Body of pancreas (tissue), 4 donors: ENCODE measurements at regions not wholly inside any gene's neighbourhood (a gene's known extent, or its start where the extent isn't known, plus 50 kb on each side); places are given as distances from the start of the nearest gene placed in this dataset.

Experiments used
- ATAC-seq: fragments of 150-250 bp; one replicate; pipeline ENCODE4 v1.9.1; 2016
- DNase-seq, 4 donors: peaks; one replicate each; pipeline ENCODE4 v3.0.0-alpha.2; 2019
- H3K27ac ChIP-seq, 4 donors: fragments of 200-600 bp; sonication (generic); 1 replicate in 3 of 4; 2 replicates in 1 of 4; pipeline versions ENCODE4 v1.5.1 to v1.6.1; 2016 to 2019; ENCODE audit warnings: mild to moderate bottlenecking in 1 of 4, mixed read lengths in 1 of 4, moderate library complexity in 1 of 4
- H3K27me3 ChIP-seq, 2 donors: fragments of 200-600 bp; sonication (generic); one replicate each; pipeline ENCODE4 v1.6.0; 2016; ENCODE audit warnings: mild to moderate bottlenecking in 1 of 2
- H3K36me3 ChIP-seq, 2 donors: fragments of 200-600 bp; sonication (generic); replicated peaks in 1 of 2; 2 replicates each; pipeline ENCODE4 v1.5.1; 2016; ENCODE audit warnings: low read depth in 2 of 2; ENCODE audit not compliant: insufficient read depth in 1 of 2
- H3K4me1 ChIP-seq: fragments of 200-600 bp; sonication (generic); one replicate; pipeline ENCODE4 v1.6.0; 2016
- H3K4me3 ChIP-seq, 2 donors: fragments of 200-600 bp; sonication (generic); 1 replicate in 1 of 2; 2 replicates in 1 of 2; pipeline ENCODE4 v1.5.1; 2016 to 2019
- H3K9me3 ChIP-seq, 3 donors: fragments of 200-600 bp; sonication (generic); 1 replicate in 2 of 3; 2 replicates in 1 of 3; pipeline ENCODE4 v1.5.1; 2016
- POLR2A ChIP-seq, 3 donors: fragments of 450-650 bp; IDR thresholded peaks; one replicate each; pipeline ENCODE4 v1.6.1; 2016; ENCODE audit warnings: antibody characterized with exemption in 3 of 3, mild to moderate bottlenecking in 2 of 3
- WGBS, 2 donors: methylation state at CpG; one replicate each; pipeline ENCODE4 v1.1.5; 2017; 5-methylcytosine and 5-hydroxymethylcytosine counted together
- intact Hi-C: fragments of 100-400 bp; cut with DNase I; formaldehyde crosslinking; loops from one replicate; pipeline ENCODE4 v1.15.1; 2023
- TF ChIP-seq, protein P1 (sequence below), 7 experiments: fragments of 450-650 bp in 4 of 7; fragments of 200-600 bp in 3 of 7; sonication (generic) in 3 of 7; IDR thresholded peaks; one replicate each; pipeline ENCODE4 v1.5.1; 2016 to 2019; ENCODE audit warnings: antibody characterized with exemption in 7 of 7

DNA sequence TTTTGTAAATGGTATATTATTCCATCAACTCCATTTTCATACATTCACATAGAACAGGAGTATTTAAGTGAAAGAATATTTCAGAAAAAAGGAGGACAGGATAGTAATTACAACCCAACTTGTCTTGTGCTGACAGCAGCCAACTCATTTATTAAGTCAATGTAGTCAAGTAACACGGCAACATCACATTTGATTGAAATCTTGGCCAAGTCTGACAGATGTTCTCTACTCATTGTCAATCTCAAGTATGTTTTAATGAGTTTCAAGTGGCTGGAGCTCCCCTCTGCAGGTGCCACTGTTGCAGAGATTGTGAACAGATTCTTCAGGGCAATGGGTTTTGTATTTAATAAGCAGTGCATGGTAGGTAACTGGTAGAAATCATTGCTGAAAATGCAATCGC lies 332.5 kb downstream of the C4orf33 start:
- Histone ChIP-seq H3K27ac (no peak overlapping the region), H3K4me3 (no peak overlapping the region), H3K36me3 (no peaks in the 10 kb centered on the region), H3K9me3 (no peaks in the 10 kb centered on the region), H3K4me1 (no peaks in the 10 kb centered on the region), H3K27me3 (no peaks in the 10 kb centered on the region)
- ATAC-seq: no peak
- 56 to 59% methylated on average over 2 of the region's 2 CpGs for WGBS, 2 donors
- DNase-seq: no peak
- intact Hi-C loops: no loop called here
- TF ChIP-seq, protein P1, sequence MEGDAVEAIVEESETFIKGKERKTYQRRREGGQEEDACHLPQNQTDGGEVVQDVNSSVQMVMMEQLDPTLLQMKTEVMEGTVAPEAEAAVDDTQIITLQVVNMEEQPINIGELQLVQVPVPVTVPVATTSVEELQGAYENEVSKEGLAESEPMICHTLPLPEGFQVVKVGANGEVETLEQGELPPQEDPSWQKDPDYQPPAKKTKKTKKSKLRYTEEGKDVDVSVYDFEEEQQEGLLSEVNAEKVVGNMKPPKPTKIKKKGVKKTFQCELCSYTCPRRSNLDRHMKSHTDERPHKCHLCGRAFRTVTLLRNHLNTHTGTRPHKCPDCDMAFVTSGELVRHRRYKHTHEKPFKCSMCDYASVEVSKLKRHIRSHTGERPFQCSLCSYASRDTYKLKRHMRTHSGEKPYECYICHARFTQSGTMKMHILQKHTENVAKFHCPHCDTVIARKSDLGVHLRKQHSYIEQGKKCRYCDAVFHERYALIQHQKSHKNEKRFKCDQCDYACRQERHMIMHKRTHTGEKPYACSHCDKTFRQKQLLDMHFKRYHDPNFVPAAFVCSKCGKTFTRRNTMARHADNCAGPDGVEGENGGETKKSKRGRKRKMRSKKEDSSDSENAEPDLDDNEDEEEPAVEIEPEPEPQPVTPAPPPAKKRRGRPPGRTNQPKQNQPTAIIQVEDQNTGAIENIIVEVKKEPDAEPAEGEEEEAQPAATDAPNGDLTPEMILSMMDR (IDR thresholded peaks at IDR 0.05): no peak

DNA sequence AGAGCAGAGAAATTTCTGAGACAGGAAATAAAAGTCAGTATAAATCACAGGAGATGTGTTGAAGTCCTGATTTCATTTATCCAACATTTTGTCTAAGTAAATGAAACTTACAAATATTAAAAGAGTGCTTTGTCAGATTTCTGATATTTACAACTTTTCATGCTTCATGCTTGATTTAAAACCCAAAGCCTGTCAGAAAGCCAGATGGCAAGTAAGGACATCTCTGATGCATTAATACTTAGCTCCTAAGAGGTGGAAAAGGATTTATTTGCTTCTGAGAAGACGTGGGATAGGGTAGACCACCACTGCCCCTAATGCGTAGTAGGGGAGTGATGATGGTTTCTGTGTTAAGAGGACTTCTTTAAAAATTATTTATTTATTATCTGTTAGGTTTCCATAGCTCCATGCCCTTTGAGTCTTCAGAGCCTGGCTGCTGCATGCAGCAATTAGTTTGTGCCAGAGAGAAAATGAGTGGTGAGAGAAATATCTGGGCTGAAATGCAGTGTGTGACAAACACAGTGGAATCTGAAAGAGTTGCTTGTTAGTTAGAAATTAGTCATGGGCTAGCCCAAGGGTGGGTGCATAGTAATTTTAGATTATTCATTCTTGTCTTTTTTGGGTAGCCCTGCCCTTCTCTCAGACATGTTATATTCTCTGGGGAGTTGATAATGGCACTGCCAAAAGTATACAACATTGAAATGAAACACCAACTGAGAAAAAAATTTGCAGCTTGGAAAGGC lies 333.8 kb downstream of the C4orf33 start:
- TF ChIP-seq POLR2A (IDR thresholded peaks at IDR 0.05): no peak
- TF ChIP-seq, protein P1 (IDR thresholded peaks at IDR 0.05): no peak
- WGBS, 2 donors: 48 to 61% methylated on average over 2 of the region's 2 CpGs
- DNase-seq (no peak), ATAC-seq (no peak)
- H3K9me3 ChIP-seq: no peaks in the 10 kb centered on the region
- no peaks in the 10 kb centered on the region for H3K36me3 ChIP-seq
- H3K27ac ChIP-seq: no peak overlapping the region
- intact Hi-C loops: no loop called here
- H3K4me1 ChIP-seq: no peaks in the 10 kb centered on the region
- no peaks in the 10 kb centered on the region for H3K27me3 ChIP-seq
- H3K4me3 ChIP-seq: no peak overlapping the region

DNA sequence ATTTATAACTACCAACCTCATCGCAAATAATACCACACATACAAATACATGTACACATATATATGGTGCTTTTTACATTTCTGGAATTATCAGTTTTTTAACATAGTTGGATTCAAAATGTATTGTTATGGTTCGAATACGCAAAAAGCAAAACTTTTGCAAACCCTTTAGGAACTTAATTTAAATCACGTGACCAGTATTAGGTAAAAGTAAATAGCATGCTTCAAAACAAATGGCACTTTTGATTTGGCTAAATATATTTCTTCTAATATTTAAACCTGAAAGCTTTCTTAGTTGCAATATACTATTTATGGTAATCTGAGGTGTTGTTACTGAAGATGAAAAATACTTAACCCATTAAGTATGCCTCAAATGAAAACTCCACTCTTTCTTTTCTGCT lies 341.4 kb downstream of the C4orf33 start:
- no peaks in the 10 kb centered on the region for H3K4me1 ChIP-seq
- H3K4me3 ChIP-seq: no peak overlapping the region
- intact Hi-C loops: no loop called here
- no peaks in the 10 kb centered on the region for H3K36me3 ChIP-seq
- no peak for ATAC-seq
- no peaks in the 10 kb centered on the region for H3K27me3 ChIP-seq
- no peak overlapping the region for H3K27ac ChIP-seq
- no peak for DNase-seq
- H3K9me3 ChIP-seq: no peaks in the 10 kb centered on the region
- 70 to 75% methylated on average over 4 of the region's 4 CpGs for WGBS, 2 donors
- TF ChIP-seq, protein P1 (IDR thresholded peaks at IDR 0.05): no peak
- TF ChIP-seq POLR2A (IDR thresholded peaks at IDR 0.05): no peak

- WGBS, 2 donors: 54 to 57% methylated on average over 4 of the region's 4 CpGs
- Histone ChIP-seq H3K36me3 (no peaks in the 10 kb centered on the region), H3K4me3 (no peak overlapping the region), H3K9me3 (no peaks in the 10 kb centered on the region), H3K27ac (no peak overlapping the region), H3K27me3 (no peaks in the 10 kb centered on the region), H3K4me1 (no peaks in the 10 kb centered on the region)
- no peak for ATAC-seq
- TF ChIP-seq POLR2A (IDR thresholded peaks at IDR 0.05): no peak
- TF ChIP-seq, protein P1 (IDR thresholded peaks at IDR 0.05): no peak
- intact Hi-C loops: no loop called here
- no peak for DNase-seq
Measured at GRCh38 chr4:129438456-129438981, 342.6 kb downstream of the C4orf33 start.

DNA sequence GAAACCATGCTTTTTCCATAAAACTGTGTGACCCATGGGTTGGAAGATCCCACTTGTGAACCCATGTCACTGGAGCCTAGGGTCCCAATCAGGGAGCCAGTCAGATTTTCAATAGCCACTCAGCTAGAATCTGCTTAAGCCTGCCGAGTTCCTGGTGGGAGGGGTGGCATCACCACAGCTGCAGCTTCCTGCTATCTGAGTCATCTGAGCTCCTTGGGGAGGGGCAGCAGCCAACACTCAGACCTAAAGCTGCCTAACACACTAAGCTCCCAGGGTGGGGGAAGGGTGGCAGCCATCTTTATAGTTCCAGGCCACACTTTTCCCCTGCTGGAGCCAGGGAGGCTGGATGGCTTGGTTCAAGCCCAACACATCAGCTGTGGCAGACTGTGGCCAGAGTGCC lies 350.1 kb downstream of the C4orf33 start:
- no peaks in the 10 kb centered on the region for H3K4me1 ChIP-seq
- DNase-seq (no peak), ATAC-seq (no peak)
- TF ChIP-seq, protein P1 (IDR thresholded peaks at IDR 0.05): no peak
- no peak for TF ChIP-seq POLR2A (IDR thresholded peaks at IDR 0.05)
- H3K27me3 ChIP-seq: no peaks in the 10 kb centered on the region
- H3K36me3 ChIP-seq: no peaks in the 10 kb centered on the region
- no peak overlapping the region for H3K4me3 ChIP-seq
- no peaks in the 10 kb centered on the region for H3K9me3 ChIP-seq
- no peak overlapping the region for H3K27ac ChIP-seq
- 43% methylated on average over 1 of the region's 1 CpG; no CpG with 5 or more reads in 1 of the 2 donors for WGBS, 2 donors
- intact Hi-C loops: no loop called here
